ENCODE measurements at regions not wholly inside any gene's neighbourhood (a gene's known extent, or its start where the extent isn't known, plus 50 kb on each side); places are given as distances from the start of the nearest gene placed in this dataset.

GRCh38 chr12:18168016-18168415, 78.0 kb upstream of the RERGL start:
- Histone ChIP-seq H2AFZ (ENCODE audit: control insufficient read depth, low read length) (no peak overlapping the region), H3K9me1 (ENCODE audit: control insufficient read depth, extremely low read depth, insufficient read depth, low read length) (no peaks in the 10 kb centered on the region), H3K79me2 (ENCODE audit: control insufficient read depth, insufficient read depth, low read length) (no peaks in the 10 kb centered on the region), H4K20me1 (ENCODE audit: control insufficient read depth, extremely low read depth, insufficient read depth, low read length) (no peaks in the 10 kb centered on the region), H3K4me1 (ENCODE audit: control insufficient read depth, extremely low read depth, insufficient read depth, low read length) (peaks cover 8% of the 10 kb centered on the region), H3K27me3 (ENCODE audit: control insufficient read depth, extremely low read depth, insufficient read depth, low read length) (no peaks in the 10 kb centered on the region), H3K36me3 (ENCODE audit: control insufficient read depth in 2 of 2, extremely low read depth in 1 of 2, insufficient read depth in 2 of 2, low read length in 2 of 2) (no peaks in the 10 kb centered on the region), H3K9me3 (ENCODE audit: control insufficient read depth, low read depth, low read length) (peaks cover 2% of the 10 kb centered on the region), H3K9ac (ENCODE audit: control insufficient read depth, extremely low read depth, insufficient read depth, low read length) (no peak overlapping the region), H3K4me3 (ENCODE audit: control insufficient read depth in 2 of 3, extremely low read depth in 1 of 3, insufficient read depth in 2 of 3, low read depth in 1 of 3, low read length in 3 of 3) (no peak overlapping the region), H3K4me2 (ENCODE audit: control insufficient read depth, extremely low read depth, insufficient read depth, low read depth, low read length) (no peak overlapping the region), H3K27ac (ENCODE audit: control insufficient read depth, insufficient read depth, low read length) (no peak overlapping the region)
- TF ChIP-seq CTCF (optimal IDR thresholded peaks at IDR 0.05 in 1 of 3, IDR thresholded peaks at IDR 0.05 in 1 of 3, conservative IDR thresholded peaks at IDR 0.05 in 1 of 3; ENCODE audit: extremely low read depth in 1 of 3, insufficient read depth in 2 of 3, low read length in 3 of 3): no peak
- TF ChIP-seq EZH2 (IDR thresholded peaks at IDR 0.05; ENCODE audit: low read length): no peak
- no peak for FAIRE-seq
- dilution Hi-C loops (cut with MboI; ENCODE audit: extremely low pct_ligation_motif_present, low sequenced_read_pairs): no loop called here
- DNase-seq (ENCODE audit: low read depth, low spot score): no peak

GRCh38 chr12:18165889-18166288, 75.9 kb upstream of the RERGL start:
- H3K4me3 ChIP-seq (ENCODE audit: control insufficient read depth in 2 of 3, extremely low read depth in 1 of 3, insufficient read depth in 2 of 3, low read depth in 1 of 3, low read length in 3 of 3): peak overlapping the region in 2 of 3 experiments; percentile 43 to 51
- no peak for FAIRE-seq
- H2AFZ ChIP-seq (ENCODE audit: control insufficient read depth, low read length): peak overlapping the region; percentile 94

More at GRCh38 chr12:18165889-18166288, 75.9 kb upstream of the RERGL start:
- Histone ChIP-seq H3K9me3 (ENCODE audit: control insufficient read depth, low read depth, low read length) (no peaks in the 10 kb centered on the region), H3K27ac (ENCODE audit: control insufficient read depth, insufficient read depth, low read length) (no peak overlapping the region), H3K9me1 (ENCODE audit: control insufficient read depth, extremely low read depth, insufficient read depth, low read length) (no peaks in the 10 kb centered on the region), H3K27me3 (ENCODE audit: control insufficient read depth, extremely low read depth, insufficient read depth, low read length) (no peaks in the 10 kb centered on the region), H3K4me2 (ENCODE audit: control insufficient read depth, extremely low read depth, insufficient read depth, low read depth, low read length) (peak overlapping the region; percentile 74), H4K20me1 (ENCODE audit: control insufficient read depth, extremely low read depth, insufficient read depth, low read length) (no peaks in the 10 kb centered on the region), H3K79me2 (ENCODE audit: control insufficient read depth, insufficient read depth, low read length) (no peaks in the 10 kb centered on the region), H3K36me3 (ENCODE audit: control insufficient read depth in 2 of 2, extremely low read depth in 1 of 2, insufficient read depth in 2 of 2, low read length in 2 of 2) (no peaks in the 10 kb centered on the region), H3K9ac (ENCODE audit: control insufficient read depth, extremely low read depth, insufficient read depth, low read length) (no peak overlapping the region), H3K4me1 (ENCODE audit: control insufficient read depth, extremely low read depth, insufficient read depth, low read length) (peaks cover 8% of the 10 kb centered on the region)
- dilution Hi-C loops (cut with MboI; ENCODE audit: extremely low pct_ligation_motif_present, low sequenced_read_pairs): no loop called here
- TF ChIP-seq EZH2 (IDR thresholded peaks at IDR 0.05; ENCODE audit: low read length) (no peak), CTCF (optimal IDR thresholded peaks at IDR 0.05 in 1 of 3, IDR thresholded peaks at IDR 0.05 in 1 of 3, conservative IDR thresholded peaks at IDR 0.05 in 1 of 3; ENCODE audit: extremely low read depth in 1 of 3, insufficient read depth in 2 of 3, low read length in 3 of 3) (no peak)
- DNase-seq (ENCODE audit: low read depth, low spot score): no peak

All from keratinocyte (primary cell).